Activated CD4-positive, alpha-beta memory T cell treated with anti-CD3 and anti-CD28 coated beads for 36 hours (primary cell): ENCODE measurements at regions not wholly inside any gene's neighbourhood (a gene's known extent, or its start where the extent isn't known, plus 50 kb on each side); places are given as distances from the start of the nearest gene placed in this dataset.

Source experiments
- CTCF ChIA-PET: fragments of 350-600 bp; sonication (Branson Sonifier 250); formaldehyde crosslinking; loops from one replicate; lab custom pipeline; 2021; ENCODE audit warnings: antibody characterized with exemption, inconsistent platforms; lab: Charles Lee
- POLR2A ChIA-PET: fragments of 350-600 bp; sonication (Branson Sonifier 250); formaldehyde crosslinking; loops from one replicate; lab custom pipeline; 2021; ENCODE audit warnings: antibody characterized with exemption; lab: Charles Lee
- DNase-seq: peaks from one replicate; pipeline ENCODE4 v3.0.0-alpha.2; 2020
- H3K27ac Mint-ChIP-seq: one replicate; pipeline ENCODE4 v1.8.0; 2021; ENCODE audit warnings: mixed read lengths
- H3K27me3 Mint-ChIP-seq: one replicate; pipeline ENCODE4 v1.8.0; 2021; ENCODE audit warnings: mixed read lengths
- H3K36me3 Mint-ChIP-seq: one replicate; pipeline ENCODE4 v1.8.0; 2021; ENCODE audit warnings: mixed read lengths
- H3K4me1 Mint-ChIP-seq: one replicate; pipeline ENCODE4 v1.8.0; 2021; ENCODE audit warnings: low read depth, mixed read lengths
- H3K4me3 Mint-ChIP-seq: one replicate; pipeline ENCODE4 v1.8.0; 2021; ENCODE audit warnings: mild to moderate bottlenecking, mixed read lengths
- H3K9me3 Mint-ChIP-seq: one replicate; pipeline ENCODE4 v1.8.0; 2021; ENCODE audit warnings: mixed read lengths
- intact Hi-C: fragments of 100-400 bp; cut with micrococcal nuclease; formaldehyde crosslinking; loops from one replicate; pipeline ENCODE4 v1.15.1; 2023

DNA sequence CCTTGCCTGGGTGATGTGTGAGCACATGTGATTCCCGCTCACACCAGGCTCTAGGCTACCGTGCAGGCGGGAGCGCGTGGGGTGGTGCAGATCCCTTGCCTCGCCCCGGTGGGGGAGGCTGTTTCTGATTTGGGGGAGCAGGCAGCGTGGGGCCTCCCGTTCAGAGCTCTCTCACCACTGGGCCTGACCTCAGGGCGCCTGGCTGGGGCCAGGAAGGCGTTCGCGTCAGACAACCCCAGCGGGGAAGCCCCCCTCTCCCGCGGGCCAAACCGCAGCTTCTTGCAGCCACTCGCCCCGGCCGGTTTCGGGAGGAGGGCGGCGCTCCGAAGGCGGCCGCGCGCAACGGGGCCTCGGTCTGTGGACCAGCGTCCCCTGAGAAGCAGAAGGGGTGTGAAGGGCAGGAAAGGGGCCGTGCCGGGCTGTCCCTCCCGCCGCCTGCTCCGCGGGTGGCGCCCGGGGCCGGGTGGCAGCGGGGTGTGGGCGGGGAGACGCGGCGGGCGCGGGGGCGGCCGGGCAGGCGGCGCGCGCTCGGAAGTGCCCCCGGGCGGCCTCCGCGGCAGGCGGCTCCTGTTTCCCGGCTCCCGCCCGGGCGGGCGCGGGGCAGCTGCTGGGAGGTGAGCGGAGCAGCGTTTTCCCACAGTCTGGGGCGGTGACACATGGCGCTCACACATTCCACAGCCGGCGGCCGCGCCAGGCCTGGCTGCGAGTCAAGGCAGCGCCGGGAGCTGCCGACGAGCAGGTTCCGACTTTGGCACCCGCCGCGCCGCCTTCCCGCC lies 65.1 kb upstream of the HES1 start:
- Mint-ChIP-seq H3K27ac (no peak overlapping the region), H3K9me3 (peaks cover 11% of the 10 kb centered on the region), H3K27me3 (peaks cover 44% of the 10 kb centered on the region), H3K4me1 (peaks cover 21% of the 10 kb centered on the region), H3K4me3 (peak overlapping the region; percentile 52), H3K36me3 (peaks cover 3% of the 10 kb centered on the region)
- ChIA-PET CTCF (interaction anchor here (0.7 kb wide), 1 partner anchor 15 kb away, joined by 3 read pairs; no protein-coding TSS in a partner anchor), POLR2A (interaction anchor here (0.6 to 1.1 kb wide), 3 partner anchors 15 to 67 kb away, joined by 3 read pairs; no protein-coding TSS in a partner anchor)
- intact Hi-C loops = loop anchor here (2.0 to 5.0 kb wide), 3 partner anchors 66 to 236 kb away; partner anchors contain the start of gene HES1
- DNase-seq = peak; percentile 88

DNA sequence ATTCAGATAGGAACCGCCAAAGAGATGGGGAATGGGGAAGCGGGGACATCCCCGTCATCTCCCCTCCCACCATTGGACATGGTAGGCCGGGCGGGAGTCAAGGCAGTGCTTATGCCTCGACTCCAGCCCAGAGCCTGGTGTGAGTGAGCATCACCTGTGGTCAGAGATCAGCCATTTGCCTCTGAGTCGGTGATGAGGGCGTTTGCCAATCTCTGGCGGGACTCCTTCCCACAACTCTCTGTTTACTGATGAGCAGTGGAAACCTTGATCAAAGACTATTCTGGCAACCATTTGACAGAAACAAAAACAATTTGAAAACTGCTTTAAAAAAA lies 63.9 kb upstream of the HES1 start:
- Mint-ChIP-seq H3K36me3 (peaks cover 3% of the 10 kb centered on the region), H3K27me3 (peaks cover 42% of the 10 kb centered on the region), H3K4me1 (peaks cover 21% of the 10 kb centered on the region), H3K4me3 (no peak overlapping the region), H3K27ac (no peak overlapping the region), H3K9me3 (peaks cover 11% of the 10 kb centered on the region)
- DNase-seq = peak; percentile 40
- intact Hi-C loops = loop anchor here (5.0 kb wide), 2 partner anchors 65 to 235 kb away; partner anchors contain the start of gene HES1
- POLR2A ChIA-PET = no interaction called here
- CTCF ChIA-PET = no interaction called here

DNA sequence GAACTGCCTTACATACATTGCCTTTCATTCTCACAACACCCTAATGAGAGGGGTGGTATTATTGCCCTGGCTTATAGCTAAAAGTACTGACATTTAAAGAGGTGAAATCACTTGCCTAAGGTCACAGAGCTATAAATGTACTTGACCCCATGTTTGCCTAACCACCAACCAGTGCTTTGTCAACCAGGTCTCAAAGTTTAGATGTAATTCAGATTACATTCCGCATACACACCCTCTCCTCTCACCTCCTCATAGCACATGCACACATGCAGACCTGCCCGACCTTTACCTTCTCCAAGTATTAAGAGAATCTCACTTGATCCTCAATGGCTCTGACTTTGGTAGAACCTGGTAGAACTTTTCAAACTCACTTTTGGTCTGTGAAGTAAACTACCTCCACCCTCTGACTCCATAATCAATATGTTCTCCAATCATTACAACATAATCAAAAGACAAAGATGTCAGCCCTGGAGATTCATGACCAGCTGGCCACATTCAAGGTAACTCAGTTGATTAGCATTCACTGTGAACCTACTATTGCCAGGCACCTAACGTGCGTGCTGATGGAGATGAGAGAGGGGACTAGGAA lies 63.2 kb upstream of the HES1 start:
- CTCF ChIA-PET = no interaction called here
- intact Hi-C loops = loop anchor here (5.0 kb wide), 2 partner anchors 65 to 235 kb away; partner anchors contain the start of gene HES1
- no peak overlapping the region for H3K4me3 Mint-ChIP-seq
- peaks cover 40% of the 10 kb centered on the region for H3K27me3 Mint-ChIP-seq
- POLR2A ChIA-PET = no interaction called here
- H3K36me3 Mint-ChIP-seq = peaks cover under 1% of the 10 kb centered on the region
- H3K4me1 Mint-ChIP-seq = peaks cover 19% of the 10 kb centered on the region
- peaks cover 4% of the 10 kb centered on the region for H3K9me3 Mint-ChIP-seq
- no peak overlapping the region for H3K27ac Mint-ChIP-seq
- DNase-seq = no peak

DNA sequence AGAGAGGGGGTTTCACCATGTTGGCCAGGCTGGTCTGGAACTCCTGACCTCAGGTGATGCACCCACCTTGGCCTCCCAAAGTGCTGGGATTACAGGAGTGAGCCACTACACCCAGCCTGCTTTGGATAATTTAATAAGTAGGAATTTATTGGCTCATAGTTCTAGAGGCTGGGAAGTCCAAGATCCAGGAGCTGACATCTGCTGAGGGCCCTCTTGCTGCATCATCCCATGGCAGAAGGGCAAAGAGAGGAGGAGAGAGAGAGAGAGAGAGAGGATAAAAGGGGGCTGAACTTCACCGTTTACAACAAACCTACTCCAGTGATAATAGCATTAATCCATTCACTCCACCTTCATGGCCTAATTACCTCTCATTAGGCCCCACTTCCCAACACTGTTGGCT lies 62.0 kb upstream of the HES1 start:
- no peak for DNase-seq
- peaks cover 2% of the 10 kb centered on the region for H3K9me3 Mint-ChIP-seq
- ChIA-PET POLR2A (no interaction called here), CTCF (no interaction called here)
- H3K27me3 Mint-ChIP-seq = peaks cover 49% of the 10 kb centered on the region
- H3K27ac Mint-ChIP-seq = no peak overlapping the region
- no peak overlapping the region for H3K4me3 Mint-ChIP-seq
- intact Hi-C loops = loop anchor here (5.0 kb wide), 2 partner anchors 63 to 233 kb away; partner anchors contain the start of gene HES1
- H3K36me3 Mint-ChIP-seq = no peaks in the 10 kb centered on the region
- peaks cover 13% of the 10 kb centered on the region for H3K4me1 Mint-ChIP-seq

DNA sequence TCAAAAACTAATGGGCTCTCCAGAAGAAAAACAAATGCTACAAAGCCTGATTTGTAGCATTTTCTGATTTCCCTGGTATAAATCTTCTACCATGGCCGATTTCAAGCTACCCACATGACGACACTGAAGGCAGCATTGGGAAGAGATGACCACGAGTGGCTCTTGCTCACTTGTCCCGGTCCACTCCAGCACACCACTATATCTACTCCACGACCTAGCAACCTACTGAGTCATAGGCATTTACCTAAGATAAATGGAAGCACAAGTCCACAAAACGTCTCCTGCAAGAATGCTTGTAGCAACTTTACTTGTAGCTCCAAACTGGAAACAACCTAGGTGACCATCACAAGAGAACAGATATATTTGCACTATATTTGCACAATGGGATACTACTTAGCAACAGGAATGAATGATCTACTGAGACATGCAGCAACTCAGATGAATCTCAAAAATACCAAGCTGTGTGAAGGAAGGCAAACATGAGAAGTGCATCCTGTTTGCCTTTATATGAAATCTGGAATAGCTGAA lies 60.8 kb upstream of the HES1 start:
- ChIA-PET POLR2A (no interaction called here), CTCF (no interaction called here)
- Mint-ChIP-seq H3K27me3 (peaks cover 43% of the 10 kb centered on the region), H3K4me1 (peaks cover 10% of the 10 kb centered on the region), H3K27ac (no peak overlapping the region), H3K4me3 (no peak overlapping the region), H3K9me3 (no peaks in the 10 kb centered on the region), H3K36me3 (no peaks in the 10 kb centered on the region)
- intact Hi-C loops = no loop called here
- no peak for DNase-seq

DNA sequence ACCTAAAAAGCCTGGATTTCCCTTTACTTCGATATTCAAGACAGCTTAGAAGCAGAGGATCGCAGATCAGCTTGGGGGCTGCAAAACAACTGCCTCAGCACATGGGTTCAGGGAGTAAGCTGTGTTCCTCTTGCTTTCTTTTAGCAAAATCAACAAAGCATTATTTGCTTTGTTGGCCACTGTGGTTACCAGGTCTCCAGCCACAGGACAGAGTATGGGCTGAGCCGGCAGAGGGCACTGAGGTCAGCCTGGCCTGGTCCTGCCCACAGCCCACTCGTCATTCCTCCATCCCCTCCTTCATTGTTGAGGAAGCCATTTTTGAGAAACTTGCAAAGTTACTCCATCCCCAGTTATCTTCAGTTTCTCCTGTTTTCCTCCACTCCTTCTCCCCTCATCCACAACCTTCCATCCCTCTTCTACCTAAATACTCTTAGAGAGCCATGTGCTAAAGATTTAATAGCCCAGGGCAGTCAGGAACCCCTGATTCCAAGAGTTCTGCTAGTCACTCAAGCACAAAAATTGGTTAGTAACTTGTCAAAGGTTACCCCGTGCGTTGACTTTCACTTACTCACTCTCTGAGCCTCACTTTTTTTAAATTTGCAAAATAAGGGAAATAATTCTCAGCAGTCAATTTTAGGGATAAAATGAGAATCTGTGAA lies 60.0 kb upstream of the HES1 start:
- peaks cover 47% of the 10 kb centered on the region for H3K27me3 Mint-ChIP-seq
- no peak overlapping the region for H3K4me3 Mint-ChIP-seq
- intact Hi-C loops = no loop called here
- no peak overlapping the region for H3K27ac Mint-ChIP-seq
- POLR2A ChIA-PET = no interaction called here
- no peaks in the 10 kb centered on the region for H3K9me3 Mint-ChIP-seq
- H3K36me3 Mint-ChIP-seq = no peaks in the 10 kb centered on the region
- no peak for DNase-seq
- CTCF ChIA-PET = no interaction called here
- peaks cover 6% of the 10 kb centered on the region for H3K4me1 Mint-ChIP-seq

DNA sequence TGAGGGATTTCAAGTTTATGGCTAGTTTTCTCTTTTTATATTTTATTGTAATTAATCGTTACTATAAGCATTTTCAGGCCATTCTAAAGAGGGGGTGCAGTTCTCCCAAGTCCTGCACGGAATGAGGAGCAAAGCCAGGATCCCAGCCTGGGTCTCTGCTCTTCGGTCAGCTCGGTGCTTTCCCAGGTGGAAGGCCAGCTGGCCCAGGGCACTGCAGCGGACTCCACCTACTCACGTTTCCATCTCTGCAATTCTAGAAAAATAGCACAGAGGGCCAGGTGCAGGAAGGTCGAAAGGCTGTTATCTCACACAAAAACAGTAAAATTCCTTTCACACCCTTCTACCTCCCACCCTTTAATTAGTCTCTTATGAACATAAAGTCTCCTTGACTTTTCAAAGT lies 59.5 kb upstream of the HES1 start:
- ChIA-PET CTCF (interaction anchor here (1.1 kb wide), 1 partner anchor 239 kb away, joined by 3 read pairs; no protein-coding TSS in a partner anchor), POLR2A (no interaction called here)
- intact Hi-C loops = no loop called here
- Mint-ChIP-seq H3K4me3 (no peak overlapping the region), H3K4me1 (peaks cover 4% of the 10 kb centered on the region), H3K36me3 (no peaks in the 10 kb centered on the region), H3K27me3 (peaks cover 46% of the 10 kb centered on the region), H3K9me3 (no peaks in the 10 kb centered on the region), H3K27ac (no peak overlapping the region)
- no peak for DNase-seq

DNA sequence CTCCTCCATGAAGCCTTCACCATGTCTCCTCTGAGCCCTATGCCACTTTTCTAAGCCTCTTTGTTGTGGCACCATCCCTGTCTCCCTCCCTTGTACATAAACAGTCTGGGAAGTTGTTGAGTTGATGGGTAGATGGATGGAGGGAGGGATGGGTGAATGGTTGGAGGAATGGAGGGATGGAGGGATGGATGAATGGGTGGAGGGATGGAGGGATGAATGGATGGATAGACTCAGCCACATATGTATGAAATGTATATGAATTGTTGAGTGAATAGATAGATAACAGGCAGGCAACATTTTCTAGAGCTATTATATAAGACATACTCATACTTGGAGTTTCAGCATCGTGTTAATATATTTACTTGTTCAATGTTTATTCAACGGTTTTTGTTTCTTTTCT lies 58.3 kb upstream of the HES1 start:
- Mint-ChIP-seq H3K4me1 (no peaks in the 10 kb centered on the region), H3K36me3 (no peaks in the 10 kb centered on the region), H3K27me3 (peaks cover 41% of the 10 kb centered on the region), H3K4me3 (no peak overlapping the region), H3K9me3 (no peaks in the 10 kb centered on the region), H3K27ac (no peak overlapping the region)
- POLR2A ChIA-PET = no interaction called here
- DNase-seq = no peak
- CTCF ChIA-PET = interaction anchor here (1.1 kb wide), 1 partner anchor 238 kb away, joined by 3 read pairs; no protein-coding TSS in a partner anchor
- intact Hi-C loops = no loop called here

DNA sequence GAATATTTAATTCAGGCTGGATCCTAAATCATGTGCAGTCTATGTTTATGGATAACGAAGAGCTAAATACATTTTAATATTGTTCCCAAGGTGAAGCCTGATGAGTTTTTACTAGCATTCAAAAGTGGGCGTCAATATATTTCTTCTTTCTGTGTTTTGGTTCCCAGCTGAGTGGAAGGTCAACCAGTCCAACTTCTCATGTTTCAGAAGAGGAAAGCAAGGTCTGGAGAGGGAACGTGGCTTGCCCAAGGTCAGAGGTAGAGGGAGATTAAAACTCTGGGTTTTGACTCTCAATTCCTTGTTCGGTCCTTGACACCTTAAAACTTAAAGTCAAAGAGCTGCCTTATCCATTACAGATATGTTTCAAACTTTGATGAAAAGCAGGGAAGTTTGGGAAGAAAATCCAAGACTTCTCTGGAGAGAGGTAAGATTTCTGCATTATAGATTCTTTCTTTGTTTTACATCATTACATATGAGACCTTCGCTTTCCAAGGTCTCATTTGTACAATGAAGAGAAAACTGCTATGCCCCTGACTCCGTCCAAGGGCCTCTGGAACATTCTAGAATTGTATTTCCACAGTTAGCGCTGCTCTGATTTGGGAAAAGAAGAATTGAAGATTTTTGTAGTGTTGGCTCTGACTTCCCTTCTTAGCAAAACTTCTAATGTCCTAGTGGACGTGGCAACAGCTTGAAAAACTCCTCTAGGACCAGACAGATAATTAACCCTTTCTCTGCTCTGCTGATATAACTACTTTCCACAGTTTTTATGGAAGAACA lies 57.7 kb upstream of the HES1 start:
- H3K4me1 Mint-ChIP-seq = no peaks in the 10 kb centered on the region
- CTCF ChIA-PET = no interaction called here
- intact Hi-C loops = no loop called here
- POLR2A ChIA-PET = no interaction called here
- DNase-seq = no peak
- no peak overlapping the region for H3K27ac Mint-ChIP-seq
- H3K4me3 Mint-ChIP-seq = no peak overlapping the region
- no peaks in the 10 kb centered on the region for H3K9me3 Mint-ChIP-seq
- H3K36me3 Mint-ChIP-seq = no peaks in the 10 kb centered on the region
- peaks cover 39% of the 10 kb centered on the region for H3K27me3 Mint-ChIP-seq

DNA sequence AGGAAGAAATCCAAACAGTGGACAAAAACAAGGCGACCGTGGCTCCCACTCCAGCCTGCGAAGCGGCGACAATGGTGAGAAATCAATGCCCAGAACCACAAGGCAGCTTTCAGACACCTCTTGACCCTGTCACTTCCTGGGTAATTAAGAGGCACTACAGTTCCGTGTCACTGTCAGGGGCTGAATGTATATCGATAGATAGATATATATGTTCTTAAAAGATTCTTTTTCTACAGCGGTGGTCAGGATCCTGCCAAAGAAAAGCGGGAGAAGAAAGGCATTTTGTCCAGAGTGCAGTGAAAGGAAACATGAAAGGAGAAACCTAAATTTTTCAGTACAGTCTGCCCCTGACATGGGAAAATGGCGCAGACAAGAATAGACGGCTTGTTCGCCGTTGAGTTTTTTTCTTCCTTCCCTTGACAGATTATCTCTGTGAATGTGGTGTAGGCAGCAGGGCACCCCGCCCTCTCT lies 56.2 kb upstream of the HES1 start:
- no peak for DNase-seq
- intact Hi-C loops = no loop called here
- Mint-ChIP-seq H3K27me3 (peaks cover 34% of the 10 kb centered on the region), H3K36me3 (no peaks in the 10 kb centered on the region), H3K4me3 (no peak overlapping the region), H3K4me1 (peaks cover 5% of the 10 kb centered on the region), H3K9me3 (no peaks in the 10 kb centered on the region), H3K27ac (no peak overlapping the region)
- POLR2A ChIA-PET = no interaction called here
- CTCF ChIA-PET = no interaction called here

DNA sequence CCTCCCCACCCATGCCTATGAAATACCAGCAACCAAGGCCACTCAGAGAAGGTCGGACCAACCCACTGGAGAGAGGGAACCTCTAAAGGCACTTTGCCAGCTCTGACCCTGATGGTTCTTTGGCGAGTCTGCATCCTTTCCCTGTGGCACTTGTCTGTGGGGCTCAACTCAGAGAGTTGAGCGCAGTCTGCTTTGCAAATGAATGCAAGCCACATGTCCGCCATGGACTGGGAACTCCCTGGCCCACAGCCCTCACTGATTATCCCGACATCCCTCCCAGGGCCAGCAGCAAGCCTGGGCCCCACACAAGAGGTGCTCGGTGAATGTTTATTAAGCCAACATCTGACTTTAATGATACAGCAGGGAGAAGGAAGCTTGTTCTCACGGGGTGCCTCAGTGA lies 55.5 kb upstream of the HES1 start:
- peaks cover 30% of the 10 kb centered on the region for H3K27me3 Mint-ChIP-seq

More for the DNA sequence above, 55.5 kb upstream of the HES1 start:
- Mint-ChIP-seq H3K9me3 (no peaks in the 10 kb centered on the region), H3K36me3 (no peaks in the 10 kb centered on the region), H3K4me3 (no peak overlapping the region), H3K4me1 (peaks cover 5% of the 10 kb centered on the region), H3K27ac (no peak overlapping the region)
- DNase-seq = no peak
- intact Hi-C loops = no loop called here
- POLR2A ChIA-PET = no interaction called here
- CTCF ChIA-PET = no interaction called here
